ENCODE measurements at regions not wholly inside any gene's neighbourhood (a gene's known extent, or its start where the extent isn't known, plus 50 kb on each side); places are given as distances from the start of the nearest gene placed in this dataset.
A peak's percentile ranks its signal among the peaks of the same experiment; 100 is the strongest.
"Not testable (repeated sequence)": the region's sequence is repeated elsewhere in the genome, so short reads cannot be mapped to it uniquely, and the experiment has no call there.

DNA sequence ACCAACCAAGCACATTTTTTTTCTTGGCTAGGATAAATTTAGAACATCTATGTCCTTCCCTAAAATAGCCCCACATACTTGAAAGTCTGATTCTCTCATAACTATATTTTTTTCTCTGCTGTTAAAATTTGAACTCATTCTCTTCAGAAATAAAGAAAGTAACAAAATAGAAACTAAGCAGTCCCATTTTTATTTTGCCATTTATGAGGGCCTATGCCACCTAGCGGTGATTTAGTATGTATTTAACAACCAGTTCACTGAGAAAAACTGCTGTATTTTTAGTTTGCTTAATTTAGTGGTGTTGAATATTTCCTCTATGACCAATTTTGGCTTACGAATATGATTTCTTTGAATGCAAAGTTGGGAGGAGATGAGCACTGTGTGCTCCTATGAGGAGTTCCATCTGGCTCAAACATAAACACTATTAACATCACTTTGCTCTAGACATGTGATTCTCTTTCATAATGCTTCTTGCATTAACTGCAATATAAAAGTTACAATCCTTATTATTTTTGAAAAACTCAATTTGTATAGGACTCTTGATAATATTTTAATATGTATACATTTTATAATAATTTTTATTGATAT, 116.6 kb downstream of the SYT15B start:
- TF ChIP-seq, protein P1, sequence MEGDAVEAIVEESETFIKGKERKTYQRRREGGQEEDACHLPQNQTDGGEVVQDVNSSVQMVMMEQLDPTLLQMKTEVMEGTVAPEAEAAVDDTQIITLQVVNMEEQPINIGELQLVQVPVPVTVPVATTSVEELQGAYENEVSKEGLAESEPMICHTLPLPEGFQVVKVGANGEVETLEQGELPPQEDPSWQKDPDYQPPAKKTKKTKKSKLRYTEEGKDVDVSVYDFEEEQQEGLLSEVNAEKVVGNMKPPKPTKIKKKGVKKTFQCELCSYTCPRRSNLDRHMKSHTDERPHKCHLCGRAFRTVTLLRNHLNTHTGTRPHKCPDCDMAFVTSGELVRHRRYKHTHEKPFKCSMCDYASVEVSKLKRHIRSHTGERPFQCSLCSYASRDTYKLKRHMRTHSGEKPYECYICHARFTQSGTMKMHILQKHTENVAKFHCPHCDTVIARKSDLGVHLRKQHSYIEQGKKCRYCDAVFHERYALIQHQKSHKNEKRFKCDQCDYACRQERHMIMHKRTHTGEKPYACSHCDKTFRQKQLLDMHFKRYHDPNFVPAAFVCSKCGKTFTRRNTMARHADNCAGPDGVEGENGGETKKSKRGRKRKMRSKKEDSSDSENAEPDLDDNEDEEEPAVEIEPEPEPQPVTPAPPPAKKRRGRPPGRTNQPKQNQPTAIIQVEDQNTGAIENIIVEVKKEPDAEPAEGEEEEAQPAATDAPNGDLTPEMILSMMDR (IDR thresholded peaks at IDR 0.05), result peak; percentile 45; the same call in 1 of the 2 replicates
- H3K4me3 ChIP-seq (ENCODE audit: low read depth in 2 of 2, low read length in 2 of 2); in situ Hi-C loops (cut with HindIII; ENCODE audit: low pct_unique_long_range_greater_than_20kb, low sequenced_read_pairs); POLR2A ChIA-PET; H3K4me1 ChIP-seq (ENCODE audit: control insufficient read depth, insufficient read depth, low read length); H3K27me3 ChIP-seq (ENCODE audit: control insufficient read depth, insufficient read depth, low read length); CTCF ChIA-PET; H3K36me3 ChIP-seq (ENCODE audit: control insufficient read depth, insufficient read depth, low read length); DNase-seq (ENCODE audit: low read depth, low spot score); H3K9me3 ChIP-seq (ENCODE audit: control insufficient read depth, insufficient read depth, low read depth, low read length); intact Hi-C loops (cut with micrococcal nuclease; ENCODE audit: unreplicated experiment); BruUV-seq (replicated peaks); H3K27ac ChIP-seq (ENCODE audit: low read length): not testable (repeated sequence)
- peak; percentile 70; the same call in 1 of the 2 replicates for ATAC-seq

GRCh38 chr10:47626975-47627374, 103.5 kb upstream of the AGAP9 start:
- ATAC-seq; BruUV-seq (replicated peaks); in situ Hi-C loops (cut with HindIII; ENCODE audit: low pct_unique_long_range_greater_than_20kb, low sequenced_read_pairs); H3K27me3 ChIP-seq (ENCODE audit: control insufficient read depth, insufficient read depth, low read length); DNase-seq (ENCODE audit: low read depth, low spot score); H3K27ac ChIP-seq (ENCODE audit: low read length); H3K36me3 ChIP-seq (ENCODE audit: control insufficient read depth, insufficient read depth, low read length); H3K4me1 ChIP-seq (ENCODE audit: control insufficient read depth, insufficient read depth, low read length); CTCF ChIA-PET; H3K4me3 ChIP-seq (ENCODE audit: low read depth in 2 of 2, low read length in 2 of 2); intact Hi-C loops (cut with micrococcal nuclease; ENCODE audit: unreplicated experiment); POLR2A ChIA-PET; H3K9me3 ChIP-seq (ENCODE audit: control insufficient read depth, insufficient read depth, low read depth, low read length): not testable (repeated sequence)

GRCh38 chr10:47622719-47623118, 99.3 kb upstream of the AGAP9 start:
- H3K27ac ChIP-seq (ENCODE audit: low read length); BruUV-seq (replicated peaks); CTCF ChIA-PET; H3K27me3 ChIP-seq (ENCODE audit: control insufficient read depth, insufficient read depth, low read length); intact Hi-C loops (cut with micrococcal nuclease; ENCODE audit: unreplicated experiment); H3K36me3 ChIP-seq (ENCODE audit: control insufficient read depth, insufficient read depth, low read length); DNase-seq (ENCODE audit: low read depth, low spot score); H3K9me3 ChIP-seq (ENCODE audit: control insufficient read depth, insufficient read depth, low read depth, low read length); POLR2A ChIA-PET; in situ Hi-C loops (cut with HindIII; ENCODE audit: low pct_unique_long_range_greater_than_20kb, low sequenced_read_pairs); H3K4me3 ChIP-seq (ENCODE audit: low read depth in 2 of 2, low read length in 2 of 2); H3K4me1 ChIP-seq (ENCODE audit: control insufficient read depth, insufficient read depth, low read length); ATAC-seq: not testable (repeated sequence)

GRCh38 chr10:47619300-47620012, 96.0 kb upstream of the AGAP9 start:
- H3K4me1 ChIP-seq (ENCODE audit: control insufficient read depth, insufficient read depth, low read length); H3K9me3 ChIP-seq (ENCODE audit: control insufficient read depth, insufficient read depth, low read depth, low read length); H3K4me3 ChIP-seq (ENCODE audit: low read depth in 2 of 2, low read length in 2 of 2); CTCF ChIA-PET; in situ Hi-C loops (cut with HindIII; ENCODE audit: low pct_unique_long_range_greater_than_20kb, low sequenced_read_pairs); intact Hi-C loops (cut with micrococcal nuclease; ENCODE audit: unreplicated experiment); BruUV-seq (replicated peaks); H3K27me3 ChIP-seq (ENCODE audit: control insufficient read depth, insufficient read depth, low read length); POLR2A ChIA-PET; H3K27ac ChIP-seq (ENCODE audit: low read length); ATAC-seq; H3K36me3 ChIP-seq (ENCODE audit: control insufficient read depth, insufficient read depth, low read length); DNase-seq (ENCODE audit: low read depth, low spot score): not testable (repeated sequence)

DNA sequence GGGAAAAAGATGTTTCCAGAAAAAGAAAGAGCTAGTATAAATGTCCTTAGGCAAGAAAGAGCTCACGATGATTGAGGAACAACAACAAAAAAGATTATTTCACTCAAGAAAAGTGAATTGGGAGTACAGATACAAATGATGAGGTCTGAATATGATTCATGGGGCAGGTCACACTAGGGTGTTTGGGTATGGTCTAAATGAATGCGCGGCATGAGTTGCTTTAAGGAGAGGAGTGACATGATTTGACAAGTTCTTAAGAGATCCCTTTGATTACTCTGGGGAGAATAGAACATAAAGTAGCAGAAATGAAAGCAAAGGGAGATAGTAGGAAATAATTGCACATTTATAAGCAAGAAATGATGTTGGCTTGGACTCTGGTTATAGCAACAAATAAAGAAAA, 85.9 kb upstream of the AGAP9 start:
- H3K9me3 ChIP-seq (ENCODE audit: control insufficient read depth, insufficient read depth, low read depth, low read length); H3K27ac ChIP-seq (ENCODE audit: low read length); H3K27me3 ChIP-seq (ENCODE audit: control insufficient read depth, insufficient read depth, low read length); intact Hi-C loops (cut with micrococcal nuclease; ENCODE audit: unreplicated experiment); POLR2A ChIA-PET; in situ Hi-C loops (cut with HindIII; ENCODE audit: low pct_unique_long_range_greater_than_20kb, low sequenced_read_pairs); H3K4me3 ChIP-seq (ENCODE audit: low read depth in 2 of 2, low read length in 2 of 2); H3K4me1 ChIP-seq (ENCODE audit: control insufficient read depth, insufficient read depth, low read length); BruUV-seq (replicated peaks); DNase-seq (ENCODE audit: low read depth, low spot score); H3K36me3 ChIP-seq (ENCODE audit: control insufficient read depth, insufficient read depth, low read length); CTCF ChIA-PET; ATAC-seq: not testable (repeated sequence)

DNA sequence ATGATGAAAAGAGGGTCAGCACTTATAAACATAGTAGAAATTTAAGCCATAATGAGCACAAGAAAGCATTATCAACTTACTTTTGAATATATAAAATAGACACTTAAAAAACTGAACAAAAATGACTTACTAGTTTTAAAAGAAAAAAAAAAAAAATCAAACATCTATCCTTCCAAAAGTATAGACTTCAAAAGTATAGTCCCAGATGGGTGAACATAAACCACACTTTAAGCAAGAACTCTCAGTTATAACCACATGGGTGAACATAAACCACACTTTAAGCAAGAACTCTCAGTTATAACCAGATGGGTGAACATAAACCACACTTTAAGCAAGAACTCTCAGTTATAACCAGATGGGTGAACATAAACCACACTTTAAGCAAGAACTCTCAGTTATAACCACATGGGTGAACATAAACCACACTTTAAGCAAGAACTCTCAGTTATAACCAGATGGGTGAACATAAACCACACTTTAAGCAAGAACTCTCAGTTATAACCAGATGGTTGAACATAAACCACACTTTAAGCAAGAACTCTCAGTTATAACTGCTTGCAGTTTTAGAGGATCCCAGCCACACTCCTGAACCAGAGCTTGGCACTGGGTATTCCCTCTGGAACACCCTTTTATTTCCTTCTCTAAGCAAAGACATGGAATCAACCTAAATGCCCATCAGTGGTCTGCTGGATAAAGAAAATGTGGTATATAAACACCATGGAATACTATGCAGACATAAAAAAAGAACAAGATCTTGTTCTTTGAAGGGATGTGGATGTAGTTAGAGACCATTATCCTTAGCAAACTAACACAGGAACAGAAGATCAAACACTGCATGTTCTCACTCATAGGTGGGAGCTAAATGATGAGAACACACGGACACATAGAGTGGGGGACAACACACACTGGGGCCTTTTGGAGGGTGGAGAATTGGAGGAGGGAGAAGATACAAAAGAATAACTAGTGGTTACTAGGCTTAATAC, 82.6 kb upstream of the AGAP9 start:
- H3K27ac ChIP-seq (ENCODE audit: low read length); H3K9me3 ChIP-seq (ENCODE audit: control insufficient read depth, insufficient read depth, low read depth, low read length); CTCF ChIA-PET; H3K4me1 ChIP-seq (ENCODE audit: control insufficient read depth, insufficient read depth, low read length); in situ Hi-C loops (cut with HindIII; ENCODE audit: low pct_unique_long_range_greater_than_20kb, low sequenced_read_pairs); H3K4me3 ChIP-seq (ENCODE audit: low read depth in 2 of 2, low read length in 2 of 2); POLR2A ChIA-PET; H3K36me3 ChIP-seq (ENCODE audit: control insufficient read depth, insufficient read depth, low read length); intact Hi-C loops (cut with micrococcal nuclease; ENCODE audit: unreplicated experiment); DNase-seq (ENCODE audit: low read depth, low spot score); BruUV-seq (replicated peaks); ATAC-seq; H3K27me3 ChIP-seq (ENCODE audit: control insufficient read depth, insufficient read depth, low read length): not testable (repeated sequence)
